ENCODE measurements at regions not wholly inside any gene's neighbourhood (a gene's known extent, or its start where the extent isn't known, plus 50 kb on each side); places are given as distances from the start of the nearest gene placed in this dataset.

GRCh38 chr6:169109411-169110220 lies 144.0 kb downstream of the THBS2 start:
- Histone ChIP-seq H2BK20ac (ENCODE audit: low read depth, low read length) (no peak overlapping the region), H2AFZ (replicated peaks; ENCODE audit: low read length, poor library complexity) (no peak overlapping the region), H4K91ac (ENCODE audit: insufficient read depth, low read depth, low read length) (no peak overlapping the region), H3K9me1 (ENCODE audit: insufficient read depth, low read length) (no peaks in the 10 kb centered on the region), H3K4me3 (ENCODE audit: insufficient read depth, low read depth, low read length) (no peak overlapping the region), H2BK15ac (ENCODE audit: low read depth, low read length) (no peak overlapping the region), H3K18ac (ENCODE audit: low read depth, low read length) (no peak overlapping the region), H3K56ac (ENCODE audit: extremely low read depth, insufficient read depth, low read length) (no peak overlapping the region), H3K27me3 (ENCODE audit: control insufficient read depth, insufficient read depth, low read length) (no peaks in the 10 kb centered on the region), H3K4me1 (ENCODE audit: control insufficient read depth, insufficient read depth, low read length) (peaks cover 2% of the 10 kb centered on the region; the same call in 1 of the 2 replicates), H3K4me2 (ENCODE audit: low read depth, low read length) (no peak overlapping the region), H4K8ac (ENCODE audit: low read depth in 2 of 2, low read length in 2 of 2) (no peak overlapping the region), H3K27ac (ENCODE audit: insufficient read depth, low read length) (no peak overlapping the region), H2BK5ac (ENCODE audit: low read depth, low read length, poor library complexity, severe bottlenecking) (no peak overlapping the region), H3K79me1 (ENCODE audit: low read depth in 1 of 2, low read length in 2 of 2) (no peaks in the 10 kb centered on the region), H4K20me1 (ENCODE audit: insufficient read depth, low read length) (no peaks in the 10 kb centered on the region), H3K36me3 (ENCODE audit: control insufficient read depth, insufficient read depth, low read length) (no peaks in the 10 kb centered on the region), H3K9ac (ENCODE audit: low read depth, low read length) (no peak overlapping the region), H3K14ac (replicated peaks; ENCODE audit: low read depth, low read length) (no peak overlapping the region; the same call in 1 of the 2 replicates), H3K9me3 (ENCODE audit: control insufficient read depth, insufficient read depth, low read length) (no peaks in the 10 kb centered on the region), H2AK9ac (replicated peaks; ENCODE audit: low read depth, low read length, poor library complexity) (no peak overlapping the region), H4K5ac (ENCODE audit: low read depth, low read length) (no peak overlapping the region), H2BK120ac (ENCODE audit: low read depth, low read length) (no peak overlapping the region), H3K4ac (ENCODE audit: low read depth, low read length) (no peak overlapping the region), H2AK5ac (ENCODE audit: low read depth, low read length) (no peak overlapping the region), H3K23ac (ENCODE audit: low read depth, low read length) (no peak overlapping the region)
- WGBS, 2 experiments (ENCODE audit: extremely low coverage in 2 of 2, insufficient read length in 1 of 2) = no CpG with 5 or more reads among the region's 5 CpGs
- DNase-seq (no peak), ATAC-seq (ENCODE audit: low read depth) (no peak)
- no TSS peak for BruUV-seq (replicated peaks)
- TF ChIP-seq, protein P1, sequence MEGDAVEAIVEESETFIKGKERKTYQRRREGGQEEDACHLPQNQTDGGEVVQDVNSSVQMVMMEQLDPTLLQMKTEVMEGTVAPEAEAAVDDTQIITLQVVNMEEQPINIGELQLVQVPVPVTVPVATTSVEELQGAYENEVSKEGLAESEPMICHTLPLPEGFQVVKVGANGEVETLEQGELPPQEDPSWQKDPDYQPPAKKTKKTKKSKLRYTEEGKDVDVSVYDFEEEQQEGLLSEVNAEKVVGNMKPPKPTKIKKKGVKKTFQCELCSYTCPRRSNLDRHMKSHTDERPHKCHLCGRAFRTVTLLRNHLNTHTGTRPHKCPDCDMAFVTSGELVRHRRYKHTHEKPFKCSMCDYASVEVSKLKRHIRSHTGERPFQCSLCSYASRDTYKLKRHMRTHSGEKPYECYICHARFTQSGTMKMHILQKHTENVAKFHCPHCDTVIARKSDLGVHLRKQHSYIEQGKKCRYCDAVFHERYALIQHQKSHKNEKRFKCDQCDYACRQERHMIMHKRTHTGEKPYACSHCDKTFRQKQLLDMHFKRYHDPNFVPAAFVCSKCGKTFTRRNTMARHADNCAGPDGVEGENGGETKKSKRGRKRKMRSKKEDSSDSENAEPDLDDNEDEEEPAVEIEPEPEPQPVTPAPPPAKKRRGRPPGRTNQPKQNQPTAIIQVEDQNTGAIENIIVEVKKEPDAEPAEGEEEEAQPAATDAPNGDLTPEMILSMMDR (conservative IDR thresholded peaks at IDR 0.05; ENCODE audit: low read depth, low read length) = no peak
- TF ChIP-seq ELK1 (IDR thresholded peaks at IDR 0.05; ENCODE audit: borderline replicate concordance, low read depth, low read length) = no peak
- dilution Hi-C loops (cut with HindIII; ENCODE audit: low sequenced_read_pairs, unreplicated experiment) (no loop called here), in situ Hi-C loops (cut with MboI; ENCODE audit: low sequenced_read_pairs) (no loop called here), intact Hi-C loops (cut with micrococcal nuclease) (no loop called here)
- ChIA-PET CTCF (no interaction called here), POLR2A (ENCODE audit: unreplicated experiment) (no interaction called here)
